Chondrocyte (in vitro differentiated cells): ENCODE measurements at regions not wholly inside any gene's neighbourhood (a gene's known extent, or its start where the extent isn't known, plus 50 kb on each side); places are given as distances from the start of the nearest gene placed in this dataset.

Experiments
- DNase-seq: peaks from one replicate; pipeline ENCODE4 v3.0.0; 2021; ENCODE audit warnings: mixed read lengths, low spot score
- H3K27ac Mint-ChIP-seq: one replicate; pipeline ENCODE4 v1.8.0; 2021; ENCODE audit warnings: mild to moderate bottlenecking, moderate library complexity, mixed read lengths; ENCODE audit not compliant: unreplicated experiment
- H3K27me3 Mint-ChIP-seq: 2 replicates; pipeline ENCODE4 v1.8.0; 2021; ENCODE audit warnings: low read depth, mixed read lengths
- H3K36me3 Mint-ChIP-seq: 2 replicates; pipeline ENCODE4 v1.8.0; 2021; ENCODE audit warnings: low read depth, mixed read lengths
- H3K4me1 Mint-ChIP-seq: 2 replicates; pipeline ENCODE4 v1.8.0; 2021; ENCODE audit warnings: low read depth, mild to moderate bottlenecking, mixed read lengths
- H3K4me3 Mint-ChIP-seq: one replicate; pipeline ENCODE4 v1.8.0; 2021; ENCODE audit warnings: mild to moderate bottlenecking, moderate library complexity, mixed read lengths; ENCODE audit not compliant: unreplicated experiment
- H3K9me3 Mint-ChIP-seq: 2 replicates; pipeline ENCODE4 v1.8.0; 2021; ENCODE audit warnings: low read depth, mixed read lengths
- TF ChIP-seq, protein P1 (sequence below): fragments of 200-600 bp; sonication (generic); IDR thresholded peaks from 2 replicates; pipeline ENCODE4 v1.5.0; 2021; ENCODE audit warnings: antibody characterized with exemption, mild to moderate bottlenecking, moderate library complexity

DNA sequence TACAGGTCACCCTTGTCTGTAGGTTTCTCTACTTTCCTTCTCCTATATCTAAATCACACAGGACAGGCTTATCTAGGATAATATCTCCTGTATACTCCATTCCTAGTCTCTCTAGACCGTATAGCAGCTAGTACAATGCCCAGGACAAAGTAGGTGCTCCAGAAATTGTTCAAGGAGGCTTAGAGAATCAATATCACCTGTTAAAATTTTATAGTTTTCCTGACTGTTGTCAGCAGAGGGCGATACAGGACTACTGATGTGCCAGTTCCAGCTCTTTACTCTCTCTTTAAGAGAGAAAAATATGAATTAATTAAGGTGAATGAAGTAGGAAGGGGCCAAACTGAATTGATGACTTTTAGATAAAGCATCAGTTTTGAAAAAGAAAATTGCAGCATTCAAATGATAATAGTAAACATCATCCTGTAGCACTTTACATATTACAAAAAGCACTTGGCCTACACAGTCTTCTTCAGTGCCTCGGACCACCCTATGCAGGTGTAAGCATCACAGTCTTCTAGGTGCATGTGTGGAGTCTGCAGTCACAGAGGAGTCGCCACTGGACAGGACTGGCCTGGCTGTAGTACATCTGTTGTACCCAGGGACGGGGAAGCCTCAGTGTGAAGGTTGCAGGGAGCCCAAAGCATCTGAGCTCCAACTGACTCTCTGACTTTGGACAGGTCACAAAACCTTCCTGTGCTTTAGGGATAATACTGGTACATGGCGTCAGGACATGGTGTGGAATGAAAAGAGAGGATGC, 61.9 kb upstream of the MAX start:
- Mint-ChIP-seq H3K4me3 (no peak overlapping the region), H3K36me3 (no peaks in the 10 kb centered on the region), H3K4me1 (no peaks in the 10 kb centered on the region), H3K27me3 (peaks cover 2% of the 10 kb centered on the region), H3K27ac (no peak overlapping the region), H3K9me3 (no peaks in the 10 kb centered on the region)
- TF ChIP-seq, protein P1, sequence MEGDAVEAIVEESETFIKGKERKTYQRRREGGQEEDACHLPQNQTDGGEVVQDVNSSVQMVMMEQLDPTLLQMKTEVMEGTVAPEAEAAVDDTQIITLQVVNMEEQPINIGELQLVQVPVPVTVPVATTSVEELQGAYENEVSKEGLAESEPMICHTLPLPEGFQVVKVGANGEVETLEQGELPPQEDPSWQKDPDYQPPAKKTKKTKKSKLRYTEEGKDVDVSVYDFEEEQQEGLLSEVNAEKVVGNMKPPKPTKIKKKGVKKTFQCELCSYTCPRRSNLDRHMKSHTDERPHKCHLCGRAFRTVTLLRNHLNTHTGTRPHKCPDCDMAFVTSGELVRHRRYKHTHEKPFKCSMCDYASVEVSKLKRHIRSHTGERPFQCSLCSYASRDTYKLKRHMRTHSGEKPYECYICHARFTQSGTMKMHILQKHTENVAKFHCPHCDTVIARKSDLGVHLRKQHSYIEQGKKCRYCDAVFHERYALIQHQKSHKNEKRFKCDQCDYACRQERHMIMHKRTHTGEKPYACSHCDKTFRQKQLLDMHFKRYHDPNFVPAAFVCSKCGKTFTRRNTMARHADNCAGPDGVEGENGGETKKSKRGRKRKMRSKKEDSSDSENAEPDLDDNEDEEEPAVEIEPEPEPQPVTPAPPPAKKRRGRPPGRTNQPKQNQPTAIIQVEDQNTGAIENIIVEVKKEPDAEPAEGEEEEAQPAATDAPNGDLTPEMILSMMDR: peak; percentile 94
- no peak for DNase-seq

GRCh38 chr14:65164825-65165135, 62.5 kb upstream of the MAX start:
- Mint-ChIP-seq H3K27ac (no peak overlapping the region), H3K36me3 (no peaks in the 10 kb centered on the region), H3K4me3 (no peak overlapping the region)

DNA sequence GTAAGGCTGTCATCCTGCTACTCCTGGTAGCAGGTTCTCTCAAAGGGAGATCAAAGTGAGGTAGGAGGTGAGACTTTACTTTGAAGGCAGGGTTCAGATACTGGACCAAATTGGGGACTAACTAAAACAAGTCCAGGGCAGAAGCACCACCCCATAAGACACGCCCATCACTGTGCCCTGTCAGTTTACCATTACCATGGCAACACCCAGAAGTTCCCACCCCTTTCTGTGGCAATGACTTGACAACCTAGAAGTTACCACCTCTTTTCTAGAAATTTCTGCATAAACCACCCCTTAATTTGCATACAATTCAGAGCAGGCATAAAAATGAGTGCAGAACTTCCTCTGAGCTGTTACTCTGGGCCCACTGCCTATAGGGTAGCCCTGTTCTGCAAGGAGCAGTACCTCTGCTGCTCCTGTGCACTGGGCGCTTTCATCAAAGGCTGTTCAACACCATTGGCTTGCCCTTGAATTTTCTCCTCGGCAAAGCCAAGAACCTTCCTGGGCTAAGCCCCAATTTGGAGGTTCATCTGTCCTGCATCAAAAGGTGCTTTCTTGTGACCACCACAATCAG, 64.8 kb upstream of the MAX start:
- H3K36me3 Mint-ChIP-seq: no peaks in the 10 kb centered on the region
- peaks cover 4% of the 10 kb centered on the region for H3K27me3 Mint-ChIP-seq
- H3K4me1 Mint-ChIP-seq: peaks cover 16% of the 10 kb centered on the region
- no peak overlapping the region for H3K27ac Mint-ChIP-seq
- no peak for DNase-seq
- TF ChIP-seq, protein P1: no peak
- no peaks in the 10 kb centered on the region for H3K9me3 Mint-ChIP-seq
- H3K4me3 Mint-ChIP-seq: no peak overlapping the region

More at GRCh38 chr14:65164825-65165135, 62.5 kb upstream of the MAX start:
- no peak for DNase-seq
- TF ChIP-seq, protein P1: no peak
- H3K27me3 Mint-ChIP-seq: peaks cover 2% of the 10 kb centered on the region
- H3K4me1 Mint-ChIP-seq: peaks cover 5% of the 10 kb centered on the region
- no peaks in the 10 kb centered on the region for H3K9me3 Mint-ChIP-seq

GRCh38 chr14:65168840-65169239, 66.5 kb upstream of the MAX start:
- peaks cover 2% of the 10 kb centered on the region for H3K27me3 Mint-ChIP-seq
- H3K4me3 Mint-ChIP-seq: no peak overlapping the region
- no peak for DNase-seq
- H3K9me3 Mint-ChIP-seq: no peaks in the 10 kb centered on the region
- H3K4me1 Mint-ChIP-seq: peaks cover 16% of the 10 kb centered on the region
- no peaks in the 10 kb centered on the region for H3K36me3 Mint-ChIP-seq
- no peak overlapping the region for H3K27ac Mint-ChIP-seq
- TF ChIP-seq, protein P1: no peak

- Mint-ChIP-seq H3K27ac (no peak overlapping the region), H3K4me1 (peaks cover 20% of the 10 kb centered on the region), H3K36me3 (no peaks in the 10 kb centered on the region), H3K9me3 (no peaks in the 10 kb centered on the region), H3K4me3 (no peak overlapping the region), H3K27me3 (peaks cover 5% of the 10 kb centered on the region)
- TF ChIP-seq, protein P1: no peak
- DNase-seq: no peak
Measured at GRCh38 chr14:65169351-65169750, 67.0 kb upstream of the MAX start.
